ENCODE measurements at regions not wholly inside any gene's neighbourhood (a gene's known extent, or its start where the extent isn't known, plus 50 kb on each side); places are given as distances from the start of the nearest gene placed in this dataset.

GRCh38 chr16:85988306-85988705, 89.3 kb downstream of the IRF8 start:
- intact Hi-C loops (cut with DNase I), result loop anchor here (10.0 kb wide), 1 partner anchor 164 kb away; no protein-coding TSS in a partner anchor
- no peak overlapping the region for H3K4me3 ChIP-seq
- TF ChIP-seq, protein P1, sequence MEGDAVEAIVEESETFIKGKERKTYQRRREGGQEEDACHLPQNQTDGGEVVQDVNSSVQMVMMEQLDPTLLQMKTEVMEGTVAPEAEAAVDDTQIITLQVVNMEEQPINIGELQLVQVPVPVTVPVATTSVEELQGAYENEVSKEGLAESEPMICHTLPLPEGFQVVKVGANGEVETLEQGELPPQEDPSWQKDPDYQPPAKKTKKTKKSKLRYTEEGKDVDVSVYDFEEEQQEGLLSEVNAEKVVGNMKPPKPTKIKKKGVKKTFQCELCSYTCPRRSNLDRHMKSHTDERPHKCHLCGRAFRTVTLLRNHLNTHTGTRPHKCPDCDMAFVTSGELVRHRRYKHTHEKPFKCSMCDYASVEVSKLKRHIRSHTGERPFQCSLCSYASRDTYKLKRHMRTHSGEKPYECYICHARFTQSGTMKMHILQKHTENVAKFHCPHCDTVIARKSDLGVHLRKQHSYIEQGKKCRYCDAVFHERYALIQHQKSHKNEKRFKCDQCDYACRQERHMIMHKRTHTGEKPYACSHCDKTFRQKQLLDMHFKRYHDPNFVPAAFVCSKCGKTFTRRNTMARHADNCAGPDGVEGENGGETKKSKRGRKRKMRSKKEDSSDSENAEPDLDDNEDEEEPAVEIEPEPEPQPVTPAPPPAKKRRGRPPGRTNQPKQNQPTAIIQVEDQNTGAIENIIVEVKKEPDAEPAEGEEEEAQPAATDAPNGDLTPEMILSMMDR (IDR thresholded peaks at IDR 0.05), result no peak
- H3K36me3 ChIP-seq, result no peaks in the 10 kb centered on the region
- ATAC-seq (no peak), DNase-seq (no peak)
- H3K27ac ChIP-seq, result no peak overlapping the region
- peaks cover 20% of the 10 kb centered on the region for H3K27me3 ChIP-seq (ENCODE audit: low read depth)
- peaks cover 24% of the 10 kb centered on the region for H3K4me1 ChIP-seq
- H3K9me3 ChIP-seq, result no peaks in the 10 kb centered on the region

- intact Hi-C loops (cut with DNase I), result loop anchor here (10.0 kb wide), 1 partner anchor 164 kb away; no protein-coding TSS in a partner anchor
- Histone ChIP-seq H3K4me3 (no peak overlapping the region), H3K27ac (no peak overlapping the region), H3K9me3 (no peaks in the 10 kb centered on the region), H3K4me1 (peaks cover 19% of the 10 kb centered on the region), H3K27me3 (ENCODE audit: low read depth) (peaks cover 16% of the 10 kb centered on the region), H3K36me3 (no peaks in the 10 kb centered on the region)
- no peak for DNase-seq
- no peak for ATAC-seq
- TF ChIP-seq, protein P1 (IDR thresholded peaks at IDR 0.05), result no peak
Measured at GRCh38 chr16:85988723-85989313, 89.9 kb downstream of the IRF8 start.

GRCh38 chr16:85989376-85989775, 90.4 kb downstream of the IRF8 start:
- H3K27me3 ChIP-seq (ENCODE audit: low read depth), result peaks cover 11% of the 10 kb centered on the region
- no peaks in the 10 kb centered on the region for H3K36me3 ChIP-seq
- ATAC-seq (no peak), DNase-seq (no peak)
- intact Hi-C loops (cut with DNase I), result loop anchor here (10.0 kb wide), 1 partner anchor 165 kb away; no protein-coding TSS in a partner anchor
- no peak overlapping the region for H3K27ac ChIP-seq
- no peak overlapping the region for H3K4me3 ChIP-seq
- TF ChIP-seq, protein P1 (IDR thresholded peaks at IDR 0.05), result no peak
- H3K4me1 ChIP-seq, result peaks cover 15% of the 10 kb centered on the region
- no peaks in the 10 kb centered on the region for H3K9me3 ChIP-seq

DNA sequence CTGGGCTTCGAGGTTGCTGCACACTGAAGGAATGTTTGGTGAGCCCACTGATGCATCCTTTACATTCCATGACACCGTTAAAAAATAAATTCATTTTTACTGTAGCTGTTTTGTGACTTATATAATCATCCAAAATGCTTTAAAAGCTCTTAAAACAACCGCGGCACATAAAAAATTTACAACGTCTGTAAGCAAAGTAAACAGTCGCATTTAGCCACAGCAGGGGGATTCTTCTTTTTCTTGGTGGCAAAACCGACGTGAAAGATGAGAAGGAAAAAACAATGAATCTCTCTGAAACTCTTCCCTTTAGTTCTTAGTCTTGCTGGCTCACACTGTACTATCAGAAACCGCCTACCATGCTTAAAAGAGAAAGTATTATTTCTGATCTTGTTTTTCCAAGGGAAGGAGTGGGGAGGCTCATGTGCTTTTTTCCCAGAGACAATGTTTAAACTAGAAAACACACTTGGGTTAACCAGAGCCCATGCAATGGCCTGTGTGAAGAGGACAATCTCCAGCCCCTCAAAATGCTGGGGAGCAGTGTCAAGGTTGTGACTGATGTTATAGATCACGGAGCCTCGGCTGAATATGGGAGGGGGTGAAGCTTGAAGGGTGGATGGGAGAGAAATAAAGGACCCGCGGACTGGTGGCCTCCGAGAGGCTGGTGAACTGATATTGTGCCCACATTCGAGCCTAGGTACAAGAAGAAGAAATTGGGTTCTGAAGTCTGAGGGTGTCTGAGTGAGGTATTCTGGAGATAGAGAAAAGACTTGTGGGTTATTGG, 91.1 kb downstream of the IRF8 start:
- no peak for DNase-seq
- no peaks in the 10 kb centered on the region for H3K9me3 ChIP-seq
- no peaks in the 10 kb centered on the region for H3K36me3 ChIP-seq
- intact Hi-C loops (cut with DNase I), result loop anchor here (10.0 kb wide), 1 partner anchor 165 kb away; no protein-coding TSS in a partner anchor
- ATAC-seq, result no peak
- no peak overlapping the region for H3K4me3 ChIP-seq
- TF ChIP-seq, protein P1 (IDR thresholded peaks at IDR 0.05), result no peak
- peaks cover 8% of the 10 kb centered on the region for H3K27me3 ChIP-seq (ENCODE audit: low read depth)
- H3K27ac ChIP-seq, result no peak overlapping the region
- H3K4me1 ChIP-seq, result peaks cover 8% of the 10 kb centered on the region

DNA sequence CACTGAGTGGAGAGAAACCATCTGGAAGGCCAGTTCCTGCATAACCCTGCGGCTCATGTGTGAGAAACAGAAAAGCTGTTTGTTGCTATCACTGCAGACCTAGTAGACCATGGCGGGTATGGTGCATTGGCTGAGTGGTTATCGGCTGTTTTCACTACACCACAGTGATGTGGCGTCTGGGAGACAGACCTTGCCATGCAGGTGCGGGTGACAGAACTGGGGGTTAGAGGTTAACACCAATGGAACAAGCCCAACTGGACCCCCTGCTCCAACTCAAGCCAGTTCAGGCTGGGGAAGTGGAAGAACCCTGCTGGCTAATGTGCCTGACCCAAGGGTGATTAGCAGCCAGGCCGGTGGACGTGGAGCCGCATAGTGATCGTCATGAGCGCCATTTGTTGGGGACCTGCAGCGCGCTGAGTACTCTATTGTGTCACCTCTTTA, 91.9 kb downstream of the IRF8 start:
- Histone ChIP-seq H3K27ac (no peak overlapping the region), H3K36me3 (no peaks in the 10 kb centered on the region), H3K9me3 (no peaks in the 10 kb centered on the region), H3K27me3 (ENCODE audit: low read depth) (peaks cover 8% of the 10 kb centered on the region), H3K4me1 (peaks cover 6% of the 10 kb centered on the region), H3K4me3 (no peak overlapping the region)
- no peak for ATAC-seq
- intact Hi-C loops (cut with DNase I), result no loop called here
- TF ChIP-seq, protein P1 (IDR thresholded peaks at IDR 0.05), result no peak
- no peak for DNase-seq
